ENCODE measurements at regions not wholly inside any gene's neighbourhood (a gene's known extent, or its start where the extent isn't known, plus 50 kb on each side); places are given as distances from the start of the nearest gene placed in this dataset.

DNA sequence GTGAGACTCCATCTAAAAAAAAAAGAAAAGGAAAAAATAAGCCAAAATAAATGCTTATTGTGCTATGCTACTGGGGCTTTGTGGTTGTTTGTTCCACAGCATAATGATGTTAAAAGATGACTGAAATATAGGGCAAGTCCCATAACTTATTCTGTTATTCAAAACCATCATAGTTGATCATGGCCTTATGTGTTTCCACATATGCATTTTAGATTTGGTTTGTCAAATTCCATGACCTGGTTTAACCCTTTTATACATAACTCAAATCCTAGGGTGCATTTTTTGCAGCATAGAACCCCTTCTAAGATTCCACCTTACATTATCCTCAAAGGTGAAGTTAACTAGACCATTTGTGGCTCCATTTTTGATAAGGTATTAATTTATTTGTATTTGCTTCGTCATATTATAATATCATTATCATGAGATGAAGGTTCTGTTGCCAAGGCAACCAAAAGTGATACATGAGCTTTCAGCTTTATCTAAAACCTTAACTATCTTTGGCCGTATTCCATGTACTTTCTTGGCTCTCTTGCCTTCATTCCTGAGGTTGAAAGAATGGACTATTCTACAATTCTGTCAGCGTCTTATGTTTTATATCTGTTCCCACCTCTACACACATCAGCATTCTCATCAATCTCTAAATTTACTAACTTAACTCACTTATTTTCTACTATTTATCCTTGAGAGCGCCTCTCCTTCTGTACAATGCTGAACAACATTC lies 138.7 kb upstream of the DYRK2 start:
- TF ChIP-seq, protein P1, sequence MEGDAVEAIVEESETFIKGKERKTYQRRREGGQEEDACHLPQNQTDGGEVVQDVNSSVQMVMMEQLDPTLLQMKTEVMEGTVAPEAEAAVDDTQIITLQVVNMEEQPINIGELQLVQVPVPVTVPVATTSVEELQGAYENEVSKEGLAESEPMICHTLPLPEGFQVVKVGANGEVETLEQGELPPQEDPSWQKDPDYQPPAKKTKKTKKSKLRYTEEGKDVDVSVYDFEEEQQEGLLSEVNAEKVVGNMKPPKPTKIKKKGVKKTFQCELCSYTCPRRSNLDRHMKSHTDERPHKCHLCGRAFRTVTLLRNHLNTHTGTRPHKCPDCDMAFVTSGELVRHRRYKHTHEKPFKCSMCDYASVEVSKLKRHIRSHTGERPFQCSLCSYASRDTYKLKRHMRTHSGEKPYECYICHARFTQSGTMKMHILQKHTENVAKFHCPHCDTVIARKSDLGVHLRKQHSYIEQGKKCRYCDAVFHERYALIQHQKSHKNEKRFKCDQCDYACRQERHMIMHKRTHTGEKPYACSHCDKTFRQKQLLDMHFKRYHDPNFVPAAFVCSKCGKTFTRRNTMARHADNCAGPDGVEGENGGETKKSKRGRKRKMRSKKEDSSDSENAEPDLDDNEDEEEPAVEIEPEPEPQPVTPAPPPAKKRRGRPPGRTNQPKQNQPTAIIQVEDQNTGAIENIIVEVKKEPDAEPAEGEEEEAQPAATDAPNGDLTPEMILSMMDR (conservative IDR thresholded peaks at IDR 0.05; ENCODE audit: low read depth, low read length): no peak
- TF ChIP-seq BHLHE40 (IDR thresholded peaks at IDR 0.05; ENCODE audit: low read depth, low read length) (no peak), POLR2A (IDR thresholded peaks at IDR 0.05; ENCODE audit: low read depth, low read length) (no peak), SMC3 (IDR thresholded peaks at IDR 0.05; ENCODE audit: low read depth, low read length) (no peak), CHD1 (IDR thresholded peaks at IDR 0.05; ENCODE audit: low read depth, low read length) (no peak), MXI1 (IDR thresholded peaks at IDR 0.05; ENCODE audit: borderline replicate concordance, low read depth, low read length) (no peak)
- TF ChIP-seq, protein P2, sequence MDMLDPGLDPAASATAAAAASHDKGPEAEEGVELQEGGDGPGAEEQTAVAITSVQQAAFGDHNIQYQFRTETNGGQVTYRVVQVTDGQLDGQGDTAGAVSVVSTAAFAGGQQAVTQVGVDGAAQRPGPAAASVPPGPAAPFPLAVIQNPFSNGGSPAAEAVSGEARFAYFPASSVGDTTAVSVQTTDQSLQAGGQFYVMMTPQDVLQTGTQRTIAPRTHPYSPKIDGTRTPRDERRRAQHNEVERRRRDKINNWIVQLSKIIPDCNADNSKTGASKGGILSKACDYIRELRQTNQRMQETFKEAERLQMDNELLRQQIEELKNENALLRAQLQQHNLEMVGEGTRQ (IDR thresholded peaks at IDR 0.05; ENCODE audit: low read depth, low read length): no peak
